Activated naive CD8-positive, alpha-beta T cell treated with anti-CD3 and anti-CD28 coated beads for 36 hours (primary cell): ENCODE measurements at regions not wholly inside any gene's neighbourhood (a gene's known extent, or its start where the extent isn't known, plus 50 kb on each side); places are given as distances from the start of the nearest gene placed in this dataset.

Experiments
- DNase-seq: peaks from one replicate; pipeline ENCODE4 v3.0.0; 2021
- H3K27ac Mint-ChIP-seq: one replicate; pipeline ENCODE4 v1.8.0; 2022; ENCODE audit warnings: mild to moderate bottlenecking, moderate library complexity, mixed read lengths
- H3K27me3 Mint-ChIP-seq: one replicate; pipeline ENCODE4 v1.8.0; 2022; ENCODE audit warnings: mild to moderate bottlenecking, mixed read lengths
- H3K36me3 Mint-ChIP-seq: one replicate; pipeline ENCODE4 v1.8.0; 2021; ENCODE audit warnings: mild to moderate bottlenecking, mixed read lengths
- H3K4me1 Mint-ChIP-seq: one replicate; pipeline ENCODE4 v1.8.0; 2021; ENCODE audit warnings: mixed read lengths
- H3K4me3 Mint-ChIP-seq: one replicate; pipeline ENCODE4 v1.8.0; 2022; ENCODE audit warnings: mild to moderate bottlenecking, moderate library complexity, mixed read lengths
- H3K9me3 Mint-ChIP-seq: one replicate; pipeline ENCODE4 v1.8.0; 2022; ENCODE audit warnings: mixed read lengths

DNA sequence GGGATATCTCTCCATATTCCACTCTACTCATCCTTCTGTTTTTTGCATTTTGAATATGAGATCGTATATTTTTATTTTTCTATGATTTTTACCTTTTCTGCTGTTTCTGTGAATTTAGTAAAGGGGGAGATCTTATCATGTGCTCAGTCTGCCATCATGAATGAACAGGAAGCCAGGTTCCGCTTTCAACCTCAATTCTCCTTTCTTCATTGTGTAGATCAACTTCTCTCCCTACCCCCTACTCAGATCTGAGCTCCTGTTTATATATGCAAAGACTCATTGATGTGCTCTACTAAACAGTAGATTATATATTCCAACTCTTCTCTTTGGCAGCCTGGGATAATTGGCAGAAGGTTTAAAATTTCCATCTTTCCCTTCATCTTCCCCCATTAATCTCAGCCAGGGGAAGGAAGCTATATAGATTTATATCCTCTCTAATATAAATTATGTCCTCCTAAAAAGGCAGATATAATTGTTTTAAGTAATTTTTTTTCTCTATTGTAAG lies 336.7 kb upstream of the PLET1 start:
- Mint-ChIP-seq H3K27me3 (no peaks in the 10 kb centered on the region), H3K27ac (no peak overlapping the region), H3K9me3 (no peaks in the 10 kb centered on the region), H3K4me1 (no peaks in the 10 kb centered on the region), H3K36me3 (no peaks in the 10 kb centered on the region), H3K4me3 (no peak overlapping the region)
- no peak for DNase-seq

DNA sequence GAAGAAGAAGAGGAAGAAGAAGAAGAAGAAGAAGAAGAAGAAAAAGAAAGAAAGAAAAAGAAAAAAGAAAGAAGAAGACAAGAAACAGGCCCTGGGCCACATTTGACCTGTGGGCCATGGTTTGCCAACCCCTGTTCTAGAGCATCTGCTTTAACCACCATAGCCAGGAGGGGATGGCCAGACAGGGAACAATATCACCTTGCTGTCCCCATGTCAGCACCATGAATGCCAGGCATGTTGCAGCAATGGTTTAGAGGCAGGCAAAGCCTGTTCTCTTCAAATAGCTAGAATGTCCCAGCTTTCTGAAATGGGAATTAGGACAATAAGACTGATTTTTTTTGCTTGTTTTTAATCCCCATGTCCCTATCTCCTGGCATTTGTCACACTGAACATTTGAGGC lies 338.6 kb upstream of the PLET1 start:
- Mint-ChIP-seq H3K27ac (no peak overlapping the region), H3K4me1 (no peaks in the 10 kb centered on the region), H3K4me3 (no peak overlapping the region), H3K27me3 (peaks cover 7% of the 10 kb centered on the region), H3K9me3 (no peaks in the 10 kb centered on the region), H3K36me3 (no peaks in the 10 kb centered on the region)
- DNase-seq: no peak

DNA sequence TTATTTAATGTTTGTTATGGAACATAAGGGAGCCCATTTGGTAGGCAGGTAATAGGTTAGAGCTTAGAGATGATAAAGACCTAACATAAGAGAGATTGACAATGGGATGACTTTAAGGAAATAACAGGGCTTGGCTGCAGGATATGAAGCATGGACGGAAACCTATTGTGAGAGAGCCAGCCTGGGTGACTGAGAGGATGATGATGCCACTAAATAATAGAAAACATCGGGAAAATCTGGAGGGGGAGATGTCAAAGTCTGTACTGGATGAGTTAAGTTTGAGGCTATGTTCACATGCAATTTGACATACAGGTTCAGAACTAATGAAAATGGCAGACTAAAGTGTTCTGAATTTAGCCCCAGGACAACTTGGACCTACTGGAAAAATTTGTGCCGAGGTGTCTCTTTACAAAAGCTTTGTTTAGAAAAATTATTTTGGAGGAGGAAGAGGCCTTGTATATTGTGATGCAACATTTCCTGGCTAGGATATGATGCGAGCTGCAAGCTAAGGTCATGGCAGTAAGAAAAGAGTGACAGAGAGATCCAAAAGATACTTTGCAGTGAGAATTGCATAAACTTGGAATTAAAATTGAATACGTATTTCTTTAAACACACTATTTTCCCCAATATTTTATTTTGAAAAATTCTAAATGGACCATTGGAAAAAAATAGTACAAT lies 339.3 kb upstream of the PLET1 start:
- no peak overlapping the region for H3K27ac Mint-ChIP-seq
- H3K9me3 Mint-ChIP-seq: no peaks in the 10 kb centered on the region

DNA sequence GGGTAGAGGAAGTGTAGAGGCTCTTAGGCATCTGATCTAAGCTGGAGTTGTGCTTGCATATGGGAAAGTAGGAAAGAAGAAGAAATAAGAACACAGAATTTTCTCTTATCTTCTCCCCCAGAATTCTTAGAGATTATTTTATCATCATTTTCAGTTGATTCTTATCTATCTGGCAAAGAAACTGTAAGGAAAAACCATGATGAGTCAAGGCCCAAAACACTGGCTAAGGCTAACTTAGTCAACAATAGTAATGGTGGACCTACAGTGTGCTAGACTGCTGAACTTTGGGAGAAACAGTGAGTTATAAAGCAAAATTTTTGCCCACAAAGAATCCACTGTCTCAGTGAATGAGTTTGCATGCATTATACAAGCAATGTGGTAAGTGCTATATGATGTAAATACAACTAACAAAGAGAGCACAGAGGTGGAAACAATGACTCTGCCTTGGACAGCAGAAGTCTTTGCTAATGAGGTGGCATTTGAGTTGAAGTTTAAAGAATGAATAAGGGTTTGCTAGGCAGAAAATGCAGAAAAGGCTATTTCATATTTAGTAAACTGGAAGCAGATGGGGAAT lies 344.5 kb upstream of the PLET1 start:
- H3K9me3 Mint-ChIP-seq: no peaks in the 10 kb centered on the region
- H3K4me3 Mint-ChIP-seq: no peak overlapping the region
- DNase-seq: no peak
- no peaks in the 10 kb centered on the region for H3K36me3 Mint-ChIP-seq
- no peak overlapping the region for H3K27ac Mint-ChIP-seq
- peaks cover 21% of the 10 kb centered on the region for H3K27me3 Mint-ChIP-seq
- H3K4me1 Mint-ChIP-seq: no peaks in the 10 kb centered on the region

More for the DNA sequence above, 339.3 kb upstream of the PLET1 start:
- Mint-ChIP-seq H3K36me3 (no peaks in the 10 kb centered on the region), H3K4me3 (no peak overlapping the region), H3K27me3 (peaks cover 15% of the 10 kb centered on the region), H3K4me1 (no peaks in the 10 kb centered on the region)
- DNase-seq: no peak

DNA sequence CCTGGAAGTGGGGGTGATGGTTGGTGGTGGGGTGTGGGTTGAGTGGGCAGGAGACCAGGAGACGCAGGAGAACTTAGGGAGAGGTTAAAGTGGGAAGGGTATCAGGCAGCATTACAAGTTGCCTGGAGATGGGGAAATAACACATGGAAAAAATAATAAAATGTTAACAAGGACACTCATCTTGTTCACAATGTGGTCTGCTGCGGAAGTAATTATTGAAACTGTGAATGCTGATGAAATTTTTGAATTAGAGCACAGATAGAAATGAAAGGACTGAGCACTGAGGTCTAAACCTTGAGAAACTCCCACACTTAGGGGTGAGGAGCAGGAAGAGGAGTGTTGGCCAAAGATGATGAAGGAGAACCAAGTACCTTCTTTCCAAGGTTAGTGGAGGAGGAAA lies 346.0 kb upstream of the PLET1 start:
- Mint-ChIP-seq H3K4me3 (no peak overlapping the region), H3K4me1 (no peaks in the 10 kb centered on the region), H3K36me3 (no peaks in the 10 kb centered on the region), H3K9me3 (no peaks in the 10 kb centered on the region), H3K27ac (no peak overlapping the region), H3K27me3 (peaks cover 21% of the 10 kb centered on the region)
- no peak for DNase-seq

DNA sequence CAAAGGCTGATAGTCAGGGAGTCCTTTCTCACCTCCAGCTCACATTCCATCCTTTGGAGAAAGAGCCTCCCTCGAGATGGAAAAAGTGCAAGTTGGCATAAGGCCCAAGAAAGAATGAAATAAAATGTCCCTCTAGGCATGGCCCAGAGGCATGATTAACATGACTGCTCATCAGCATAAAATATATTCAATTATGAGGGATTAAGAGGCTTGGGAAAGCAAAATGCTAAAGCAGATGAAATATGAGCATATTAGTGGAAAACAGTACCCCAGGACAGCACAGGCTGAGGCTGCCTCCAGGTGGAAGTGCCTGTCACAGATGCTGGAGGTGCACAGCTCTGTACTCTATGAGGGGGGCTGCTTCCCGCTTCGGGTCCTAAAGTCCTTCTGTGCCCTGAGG lies 347.8 kb upstream of the PLET1 start:
- Mint-ChIP-seq H3K4me3 (no peak overlapping the region), H3K27me3 (peaks cover 18% of the 10 kb centered on the region)

DNA sequence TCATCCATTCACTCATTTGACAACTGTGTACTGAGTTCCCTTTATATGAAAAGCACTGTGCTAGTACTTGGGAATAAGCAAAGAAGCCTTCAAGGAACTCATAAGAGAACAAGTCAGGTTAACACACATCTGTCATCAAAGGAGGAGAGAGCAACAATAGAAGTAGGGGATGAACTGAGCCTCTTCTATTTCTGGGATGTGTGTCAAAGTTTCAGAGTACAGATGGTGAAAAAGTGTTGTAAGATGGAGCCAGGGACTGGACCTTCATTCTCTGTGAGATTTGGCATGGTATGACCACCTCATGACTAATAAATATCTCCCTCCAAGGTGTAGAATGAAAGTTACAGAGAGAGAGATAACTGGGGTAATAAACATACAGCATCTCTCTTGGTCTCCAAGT lies 349.8 kb upstream of the PLET1 start:
- H3K36me3 Mint-ChIP-seq: no peaks in the 10 kb centered on the region
- H3K4me1 Mint-ChIP-seq: no peaks in the 10 kb centered on the region
- no peaks in the 10 kb centered on the region for H3K9me3 Mint-ChIP-seq
- DNase-seq: no peak
- no peak overlapping the region for H3K4me3 Mint-ChIP-seq
- no peak overlapping the region for H3K27ac Mint-ChIP-seq
- peaks cover 6% of the 10 kb centered on the region for H3K27me3 Mint-ChIP-seq

More for the DNA sequence above, 347.8 kb upstream of the PLET1 start:
- no peak for DNase-seq
- H3K36me3 Mint-ChIP-seq: no peaks in the 10 kb centered on the region
- no peaks in the 10 kb centered on the region for H3K9me3 Mint-ChIP-seq
- no peaks in the 10 kb centered on the region for H3K4me1 Mint-ChIP-seq
- H3K27ac Mint-ChIP-seq: no peak overlapping the region

DNA sequence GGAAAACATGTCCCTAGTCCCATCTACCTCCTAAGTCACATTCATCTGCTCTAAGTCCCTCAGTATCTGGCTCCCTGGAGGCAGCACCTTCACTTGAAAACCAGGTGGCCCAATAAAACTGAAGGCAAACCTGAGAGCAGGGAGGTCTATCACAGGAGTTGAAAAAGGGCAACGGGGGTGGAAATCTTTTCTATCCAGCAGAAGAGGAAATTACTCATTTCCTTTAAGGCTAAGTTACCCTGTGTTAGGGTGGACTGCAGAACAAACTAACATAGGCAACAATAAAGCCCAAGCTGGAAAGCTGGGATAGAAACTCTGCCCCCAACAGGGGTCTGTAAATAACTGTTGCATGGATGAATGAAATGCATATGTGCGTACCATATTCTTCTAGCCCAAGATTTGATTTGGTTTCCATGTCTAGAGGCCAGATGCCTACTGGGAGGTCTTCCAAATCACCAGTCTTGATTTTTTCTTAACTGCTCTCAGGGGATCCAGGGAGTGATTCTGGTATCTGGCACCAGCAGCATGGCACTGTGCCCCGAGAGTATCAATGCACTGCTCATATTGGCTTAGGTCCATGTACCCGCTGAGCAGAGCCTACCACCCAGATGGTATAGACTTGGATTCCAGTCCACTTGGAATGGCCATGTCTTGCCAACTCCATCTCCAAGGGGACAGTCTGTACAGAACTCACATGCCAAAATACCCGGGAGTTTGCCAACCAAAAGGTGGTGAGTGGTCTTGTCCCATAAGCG lies 350.0 kb upstream of the NCAM1 start:
- H3K27ac Mint-ChIP-seq: no peak overlapping the region
- H3K36me3 Mint-ChIP-seq: no peaks in the 10 kb centered on the region
- H3K4me3 Mint-ChIP-seq: no peak overlapping the region
- no peaks in the 10 kb centered on the region for H3K4me1 Mint-ChIP-seq
- H3K9me3 Mint-ChIP-seq: no peaks in the 10 kb centered on the region
- H3K27me3 Mint-ChIP-seq: peaks cover 4% of the 10 kb centered on the region
- DNase-seq: no peak

DNA sequence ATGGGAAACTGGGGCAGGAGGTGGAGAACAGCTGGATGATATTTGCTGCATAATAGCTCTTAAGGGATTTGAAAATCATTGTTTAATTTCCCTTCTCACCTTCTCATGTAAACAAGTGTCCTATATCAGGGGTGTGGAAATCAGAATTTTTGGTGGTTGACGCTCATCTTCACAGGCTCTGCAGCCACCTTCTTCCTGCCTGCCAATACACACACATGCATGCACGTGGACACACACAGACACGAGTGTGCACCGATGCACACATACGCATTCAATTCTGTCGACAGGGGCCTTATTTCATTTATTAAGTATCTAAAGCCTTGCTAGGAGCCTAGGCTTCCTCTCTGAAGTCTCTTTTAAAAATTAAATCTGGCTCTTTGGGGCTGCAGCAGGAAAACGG lies 349.4 kb upstream of the NCAM1 start:
- Mint-ChIP-seq H3K27me3 (peaks cover 3% of the 10 kb centered on the region), H3K36me3 (no peaks in the 10 kb centered on the region), H3K9me3 (no peaks in the 10 kb centered on the region), H3K4me1 (no peaks in the 10 kb centered on the region), H3K4me3 (no peak overlapping the region), H3K27ac (no peak overlapping the region)
- no peak for DNase-seq

DNA sequence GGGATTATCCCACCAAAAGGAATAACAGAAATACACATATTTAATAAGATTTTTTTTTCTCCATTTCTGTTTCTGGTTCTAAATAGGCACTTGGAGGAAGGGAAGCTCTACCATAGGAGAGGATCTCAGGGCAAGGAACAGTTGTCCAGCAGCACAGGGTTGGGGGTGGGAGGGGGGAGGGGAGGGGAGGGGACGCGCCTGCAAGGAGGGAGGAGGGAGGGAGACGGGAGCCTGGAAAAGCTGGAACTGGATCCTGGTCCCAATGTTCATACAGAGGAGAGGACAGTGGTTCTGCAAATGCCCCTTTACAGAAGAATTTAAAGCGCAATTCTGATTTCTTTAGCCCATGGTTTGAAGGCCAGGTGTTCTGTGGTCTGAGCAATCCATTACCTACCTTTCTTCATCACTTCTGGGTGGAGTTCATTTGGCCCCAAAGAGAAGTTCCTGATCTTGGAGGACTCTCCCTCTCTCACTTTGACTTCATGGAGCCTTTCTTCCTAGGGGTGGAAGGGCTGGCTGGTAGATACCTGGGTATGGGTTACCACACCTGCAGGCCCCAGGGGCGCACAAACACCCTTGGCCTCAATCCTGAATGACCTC lies 348.9 kb upstream of the NCAM1 start:
- Mint-ChIP-seq H3K4me1 (no peaks in the 10 kb centered on the region), H3K4me3 (no peak overlapping the region), H3K36me3 (no peaks in the 10 kb centered on the region), H3K27ac (no peak overlapping the region), H3K27me3 (peaks cover 3% of the 10 kb centered on the region), H3K9me3 (no peaks in the 10 kb centered on the region)
- DNase-seq: no peak

DNA sequence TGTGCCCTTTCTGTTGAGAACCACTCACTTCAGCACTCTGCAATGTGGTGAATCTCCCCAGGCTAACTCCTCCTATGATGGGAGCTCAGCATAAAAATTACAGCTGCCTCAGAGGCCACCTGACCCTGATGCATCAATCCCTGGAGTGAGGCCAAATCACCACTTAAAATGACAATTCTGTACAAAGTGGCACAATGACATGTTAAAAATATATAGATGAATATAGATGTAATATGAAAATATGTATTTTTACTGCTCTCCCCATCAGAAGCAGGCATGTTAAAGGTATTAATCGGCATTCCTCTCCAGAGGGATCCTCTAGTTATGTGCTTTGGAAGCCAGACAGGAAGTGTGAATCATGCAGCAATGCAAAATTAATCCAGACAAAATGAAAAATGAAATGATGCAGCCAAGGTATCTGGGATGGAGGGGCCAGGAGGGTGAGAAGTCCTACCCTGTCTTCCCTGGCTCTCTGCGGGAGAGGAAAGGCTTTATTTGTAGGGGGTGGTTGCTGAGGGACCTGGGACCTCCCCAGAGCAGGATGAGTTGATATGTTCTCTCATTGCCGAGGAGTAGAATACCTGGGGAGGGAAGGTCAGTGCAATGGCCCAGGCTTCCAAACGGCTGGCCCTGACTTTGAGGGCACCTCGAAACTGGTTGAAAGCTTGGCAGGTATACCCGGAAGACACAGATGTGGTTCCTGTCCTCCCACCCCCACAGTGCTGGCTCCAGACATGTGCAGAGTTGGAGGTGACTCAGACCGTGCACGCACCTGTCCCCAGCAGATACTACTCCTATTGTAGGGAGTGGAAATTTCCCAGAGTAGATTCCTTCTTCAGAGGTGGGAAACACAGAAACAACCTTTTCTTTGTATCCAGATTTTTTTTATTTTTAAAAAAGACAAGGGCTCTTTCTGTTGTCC lies 347.9 kb upstream of the NCAM1 start:
- Mint-ChIP-seq H3K27me3 (peaks cover 3% of the 10 kb centered on the region), H3K36me3 (no peaks in the 10 kb centered on the region), H3K4me3 (no peak overlapping the region), H3K9me3 (no peaks in the 10 kb centered on the region), H3K27ac (no peak overlapping the region), H3K4me1 (no peaks in the 10 kb centered on the region)
- DNase-seq: no peak

DNA sequence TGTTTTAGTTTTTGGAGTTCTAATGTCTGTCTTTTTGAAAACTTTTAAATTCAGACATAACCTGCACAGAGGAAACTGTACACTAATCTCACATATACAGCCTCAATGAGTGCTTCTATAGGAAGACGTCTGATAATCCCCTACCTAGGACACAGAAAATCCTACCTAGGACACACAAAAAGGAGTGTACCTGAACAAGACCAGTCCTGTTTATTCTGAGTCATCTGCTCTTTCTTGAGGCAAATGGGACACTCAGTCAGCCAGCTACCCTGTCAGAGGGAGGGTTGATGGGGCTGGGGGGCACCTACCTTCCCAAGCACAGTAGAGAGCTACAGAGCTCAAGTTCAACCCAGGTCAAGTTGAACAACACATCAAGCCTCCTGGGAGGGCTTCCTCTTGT lies 346.6 kb upstream of the NCAM1 start:
- no peak overlapping the region for H3K4me3 Mint-ChIP-seq
- no peak for DNase-seq
- H3K27ac Mint-ChIP-seq: no peak overlapping the region
- H3K36me3 Mint-ChIP-seq: no peaks in the 10 kb centered on the region
- H3K4me1 Mint-ChIP-seq: no peaks in the 10 kb centered on the region
- peaks cover 8% of the 10 kb centered on the region for H3K27me3 Mint-ChIP-seq
- H3K9me3 Mint-ChIP-seq: no peaks in the 10 kb centered on the region

DNA sequence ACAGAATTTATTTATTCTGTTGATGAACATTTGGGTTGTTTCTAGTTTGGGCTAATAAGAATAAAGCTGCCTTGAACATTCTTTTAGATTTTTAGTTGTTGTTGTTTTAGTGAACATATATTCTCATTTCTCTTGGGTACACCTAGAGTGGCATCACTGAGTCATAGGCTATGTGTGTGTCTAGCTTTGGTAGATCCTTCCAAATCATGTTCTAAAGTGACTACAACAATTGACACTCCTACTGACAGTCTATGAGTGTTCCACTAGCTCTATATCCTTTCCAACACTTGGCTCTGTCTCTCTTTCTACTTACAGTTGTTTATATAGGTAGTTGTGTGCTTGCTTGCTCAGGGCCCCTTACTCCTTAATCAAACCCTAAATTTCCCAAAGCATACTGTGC lies 346.0 kb upstream of the NCAM1 start:
- Mint-ChIP-seq H3K36me3 (no peaks in the 10 kb centered on the region), H3K9me3 (no peaks in the 10 kb centered on the region), H3K4me1 (no peaks in the 10 kb centered on the region), H3K27ac (no peak overlapping the region), H3K27me3 (peaks cover 8% of the 10 kb centered on the region), H3K4me3 (no peak overlapping the region)
- no peak for DNase-seq

DNA sequence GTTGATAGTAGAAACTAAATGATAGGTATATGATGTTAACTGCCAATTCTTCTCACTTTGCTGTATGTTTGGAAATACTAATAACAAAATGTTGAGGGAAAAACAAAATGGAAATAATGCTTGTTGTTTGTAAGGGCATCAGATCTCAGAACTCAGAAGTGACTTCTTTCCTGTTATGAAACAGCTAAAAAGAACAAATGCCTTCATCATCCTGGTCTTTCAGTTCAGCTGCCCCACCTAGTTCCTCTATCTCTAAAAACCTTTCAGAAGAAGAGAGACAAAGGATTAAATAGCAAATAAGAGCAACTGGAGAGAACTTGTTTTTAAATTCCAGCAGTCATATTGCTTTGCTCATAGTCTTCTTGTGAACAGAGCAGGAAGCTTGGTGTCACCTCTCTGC lies 345.3 kb upstream of the NCAM1 start:
- no peaks in the 10 kb centered on the region for H3K9me3 Mint-ChIP-seq
- H3K27me3 Mint-ChIP-seq: peaks cover 11% of the 10 kb centered on the region
- no peaks in the 10 kb centered on the region for H3K36me3 Mint-ChIP-seq
- DNase-seq: no peak
- H3K4me3 Mint-ChIP-seq: no peak overlapping the region
- H3K27ac Mint-ChIP-seq: no peak overlapping the region
- H3K4me1 Mint-ChIP-seq: no peaks in the 10 kb centered on the region
